ENCODE measurements at regions not wholly inside any gene's neighbourhood (a gene's known extent, or its start where the extent isn't known, plus 50 kb on each side); places are given as distances from the start of the nearest gene placed in this dataset.
A peak's percentile ranks its signal among the peaks of the same experiment; 100 is the strongest.
"Not testable (repeated sequence)": the region's sequence is repeated elsewhere in the genome, so short reads cannot be mapped to it uniquely, and the experiment has no call there.

- no peak for DNase-seq
Observed at GRCh38 chr12:115380546-115381120, 696.7 kb upstream of the TBX3 start.

GRCh38 chr12:115378291-115378690 is 694.3 kb upstream of the TBX3 start:
- peak; percentile 59 for DNase-seq

- DNase-seq = no peak
Observed at GRCh38 chr12:115377779-115378178, 693.8 kb upstream of the TBX3 start.

GRCh38 chr12:115377230-115377629 is 693.3 kb upstream of the TBX3 start:
- DNase-seq = no peak

GRCh38 chr12:115375186-115375991 is 691.4 kb upstream of the TBX3 start:
- no peak for DNase-seq

GRCh38 chr12:115374480-115375185 is 690.7 kb upstream of the TBX3 start:
- no peak for DNase-seq

GRCh38 chr12:115371711-115372110 is 687.7 kb upstream of the TBX3 start:
- DNase-seq = no peak

GRCh38 chr12:115370650-115371049 is 686.7 kb upstream of the TBX3 start:
- no peak for DNase-seq

GRCh38 chr12:115370207-115370606 is 686.2 kb upstream of the TBX3 start:
- DNase-seq = no peak

GRCh38 chr12:115366277-115366676 is 682.3 kb upstream of the TBX3 start:
- not testable (repeated sequence) for DNase-seq

- not testable (repeated sequence) for DNase-seq
Observed at GRCh38 chr12:115365765-115366164, 681.8 kb upstream of the TBX3 start.

GRCh38 chr12:115364921-115365320 is 680.9 kb upstream of the TBX3 start:
- peak; percentile 27 for DNase-seq

- no peak for DNase-seq
Observed at GRCh38 chr12:115362339-115362976, 678.5 kb upstream of the TBX3 start.

GRCh38 chr12:115357681-115358080 is 673.7 kb upstream of the TBX3 start:
- DNase-seq = no peak

GRCh38 chr12:115355301-115355700 is 671.3 kb upstream of the TBX3 start:
- no peak for DNase-seq

- no peak for DNase-seq
Observed at GRCh38 chr12:115354007-115354890, 670.3 kb upstream of the TBX3 start.

GRCh38 chr12:115353467-115353866 is 669.5 kb upstream of the TBX3 start:
- DNase-seq = no peak

- no peak for DNase-seq
Observed at GRCh38 chr12:115351514-115352077, 667.6 kb upstream of the TBX3 start.

- no peak for DNase-seq
Observed at GRCh38 chr12:115349711-115350110, 665.7 kb upstream of the TBX3 start.

- DNase-seq = no peak
Observed at GRCh38 chr12:115348301-115348700, 664.3 kb upstream of the TBX3 start.

GRCh38 chr12:115343601-115344000 is 659.6 kb upstream of the TBX3 start:
- DNase-seq = no peak

GRCh38 chr12:115343008-115343407 is 659.0 kb upstream of the TBX3 start:
- no peak for DNase-seq
